T-helper 22 cell (primary cell): ENCODE measurements at regions not wholly inside any gene's neighbourhood (a gene's known extent, or its start where the extent isn't known, plus 50 kb on each side); places are given as distances from the start of the nearest gene placed in this dataset.
A peak's percentile ranks its signal among the peaks of the same experiment; 100 is the strongest.
"Not testable (repeated sequence)": the region's sequence is repeated elsewhere in the genome, so short reads cannot be mapped to it uniquely, and the experiment has no call there.

ENCODE experiments used
- DNase-seq: peaks from one replicate; pipeline ENCODE4 v3.0.0-alpha.2; 2020; ENCODE audit warnings: low read depth

GRCh38 chr3:15851735-15852134 is 54.0 kb upstream of the ANKRD28 start:
- no peak for DNase-seq

- peak; percentile 53 for DNase-seq
Observed at GRCh38 chr3:15858547-15859506, 61.0 kb upstream of the ANKRD28 start.

GRCh38 chr3:15859507-15860013 is 61.8 kb upstream of the ANKRD28 start:
- DNase-seq, result peak; percentile 75

GRCh38 chr3:15860014-15860934 is 62.5 kb upstream of the ANKRD28 start:
- DNase-seq, result no peak

- no peak for DNase-seq
Observed at GRCh38 chr3:15861163-15861562, 63.4 kb upstream of the ANKRD28 start.

- no peak for DNase-seq
Observed at GRCh38 chr3:15872807-15873206, 75.0 kb upstream of the ANKRD28 start.

GRCh38 chr3:15873415-15873814 is 75.6 kb upstream of the ANKRD28 start:
- no peak for DNase-seq

GRCh38 chr3:15875016-15875689 is 77.4 kb upstream of the ANKRD28 start:
- no peak for DNase-seq

- DNase-seq, result no peak
Observed at GRCh38 chr3:15876669-15877068, 78.9 kb upstream of the ANKRD28 start.

GRCh38 chr3:15877813-15878212 is 80.0 kb upstream of the ANKRD28 start:
- no peak for DNase-seq

- DNase-seq, result not testable (repeated sequence)
Observed at GRCh38 chr3:15879787-15880186, 82.0 kb upstream of the ANKRD28 start.

- DNase-seq, result no peak
Observed at GRCh38 chr3:15882577-15882976, 84.8 kb upstream of the ANKRD28 start.

- DNase-seq, result no peak
Observed at GRCh38 chr3:15884132-15884531, 86.4 kb upstream of the ANKRD28 start.

- DNase-seq, result no peak
Observed at GRCh38 chr3:15886521-15886920, 88.7 kb upstream of the ANKRD28 start.

- no peak for DNase-seq
Observed at GRCh38 chr3:15887261-15887660, 89.5 kb upstream of the ANKRD28 start.

GRCh38 chr3:15889936-15890335 is 92.2 kb upstream of the ANKRD28 start:
- DNase-seq, result no peak

- no peak for DNase-seq
Observed at GRCh38 chr3:15892311-15893227, 94.8 kb upstream of the ANKRD28 start.

GRCh38 chr3:15894382-15894781 is 96.6 kb upstream of the ANKRD28 start:
- DNase-seq, result no peak

GRCh38 chr3:15896500-15896899 is 98.7 kb upstream of the ANKRD28 start:
- no peak for DNase-seq

- DNase-seq, result no peak
Observed at GRCh38 chr3:15899388-15899787, 101.6 kb upstream of the ANKRD28 start.

- DNase-seq, result no peak
Observed at GRCh38 chr3:15903164-15903563, 105.4 kb upstream of the ANKRD28 start.
